H9 (cell line): ENCODE measurements at regions not wholly inside any gene's neighbourhood (a gene's known extent, or its start where the extent isn't known, plus 50 kb on each side); places are given as distances from the start of the nearest gene placed in this dataset.

ENCODE experiments used
- DNase-seq: peaks from one replicate; pipeline ENCODE4 v3.0.0-alpha.2; 2017
- H2AFZ ChIP-seq: one replicate; pipeline ENCODE4 v1.6.1; 2013; ENCODE audit warnings: mild to moderate bottlenecking, low read length, control low read depth, moderate library complexity
- H2AK5ac ChIP-seq: 2 replicates; pipeline ENCODE4 v1.6.1; 2013; ENCODE audit warnings: low read length, control low read depth, mixed read lengths; ENCODE audit not compliant: insufficient read length
- H2BK120ac ChIP-seq: one replicate; pipeline ENCODE4 v1.6.1; 2013; ENCODE audit warnings: low read depth, mild to moderate bottlenecking, low read length, control low read depth, inconsistent platforms; ENCODE audit not compliant: poor library complexity, severe bottlenecking
- H2BK12ac ChIP-seq: 2 replicates; pipeline ENCODE4 v1.6.1; 2013; ENCODE audit warnings: low read length, control low read depth, mixed read lengths, low read depth; ENCODE audit not compliant: insufficient read length
- H2BK15ac ChIP-seq: 2 replicates; pipeline ENCODE4 v1.6.1; 2013; ENCODE audit warnings: low read depth, low read length, control low read depth
- H2BK20ac ChIP-seq: one replicate; pipeline ENCODE4 v1.6.1; 2013; ENCODE audit warnings: low read depth, mild to moderate bottlenecking, low read length, control low read depth, inconsistent platforms; ENCODE audit not compliant: poor library complexity, severe bottlenecking
- H2BK5ac ChIP-seq: 2 replicates; pipeline ENCODE4 v1.6.1; 2013; ENCODE audit warnings: low read length, control low read depth, mixed read lengths; ENCODE audit not compliant: insufficient read length
- H3K14ac ChIP-seq: 2 replicates; pipeline ENCODE4 v1.6.1; 2013; ENCODE audit warnings: low read length, control low read depth; ENCODE audit not compliant: insufficient read depth
- H3K18ac ChIP-seq: 2 replicates; pipeline ENCODE4 v1.6.1; 2013; ENCODE audit warnings: low read depth, mild to moderate bottlenecking, mixed read lengths, low read length, control low read depth; ENCODE audit not compliant: insufficient read length
- H3K23ac ChIP-seq: 2 replicates; pipeline ENCODE4 v1.6.1; 2013; ENCODE audit warnings: low read length, control low read depth, mixed read lengths, low read depth; ENCODE audit not compliant: insufficient read length
- H3K23me2 ChIP-seq: 2 replicates; pipeline ENCODE4 v1.6.1; 2013; ENCODE audit warnings: low read depth, mild to moderate bottlenecking, mixed read lengths, low read length, control low read depth; ENCODE audit not compliant: insufficient read length, poor library complexity, severe bottlenecking
- H3K27ac ChIP-seq: 2 replicates; pipeline ENCODE4 v1.5.1; 2013; ENCODE audit warnings: low read length, control low read depth, mixed read lengths, low read depth; ENCODE audit not compliant: insufficient read length
- H3K27me3 ChIP-seq: 2 replicates; pipeline ENCODE4 v1.6.1; 2013; ENCODE audit warnings: low read length, control low read depth, inconsistent platforms; ENCODE audit not compliant: insufficient read depth
- H3K4ac ChIP-seq: 2 replicates; pipeline ENCODE4 v1.6.1; 2013; ENCODE audit warnings: low read depth, mild to moderate bottlenecking, control low read depth, inconsistent platforms, low read length, moderate library complexity
- H3K4me1 ChIP-seq: 2 replicates; pipeline ENCODE4 v1.6.1; 2013; ENCODE audit warnings: low read length, control low read depth, inconsistent platforms; ENCODE audit not compliant: insufficient read depth
- H3K4me2 ChIP-seq: 2 replicates; pipeline ENCODE4 v1.6.1; 2013; ENCODE audit warnings: low read length, control low read depth, mixed read lengths; ENCODE audit not compliant: insufficient read length, insufficient read depth
- H3K56ac ChIP-seq: 2 replicates; pipeline ENCODE4 v1.6.1; 2013; ENCODE audit warnings: low read depth, mild to moderate bottlenecking, mixed read lengths, low read length, control low read depth; ENCODE audit not compliant: insufficient read length
- H3K79me1 ChIP-seq: 2 replicates; pipeline ENCODE4 v1.6.1; 2013; ENCODE audit warnings: low read depth, mild to moderate bottlenecking, moderate library complexity, low read length, control low read depth, inconsistent platforms; ENCODE audit not compliant: insufficient read depth, poor library complexity, severe bottlenecking
- H3K79me2 ChIP-seq: 2 replicates; pipeline ENCODE4 v1.6.1; 2013; ENCODE audit warnings: low read length, control low read depth, inconsistent platforms; ENCODE audit not compliant: insufficient read depth
- H3K9ac ChIP-seq: 2 replicates; pipeline ENCODE4 v1.6.1; 2013; ENCODE audit warnings: low read length, control low read depth, mixed read lengths; ENCODE audit not compliant: insufficient read length; ENCODE audit errors: extremely low read depth
- H3K9me3 ChIP-seq: one replicate; pipeline ENCODE4 v1.6.1; 2013; ENCODE audit warnings: low read depth, low read length, inconsistent platforms; ENCODE audit not compliant: control insufficient read depth
- H3T11ph ChIP-seq: one replicate; pipeline ENCODE4 v1.6.1; 2013; ENCODE audit warnings: mild to moderate bottlenecking, low read length, control low read depth, inconsistent platforms
- H4K20me1 ChIP-seq: one replicate; pipeline ENCODE4 v1.6.1; 2013; ENCODE audit not compliant: control insufficient read depth, insufficient read length, insufficient read depth
- H4K5ac ChIP-seq: 2 replicates; pipeline ENCODE4 v1.6.1; 2013; ENCODE audit warnings: low read depth, mild to moderate bottlenecking, mixed read lengths, low read length, control low read depth; ENCODE audit not compliant: insufficient read length
- H4K8ac ChIP-seq: replicated peaks from 2 replicates; pipeline ENCODE4 v1.6.1; 2013; ENCODE audit warnings: low read length, control low read depth, mixed read lengths, low read depth; ENCODE audit not compliant: insufficient read length
- H4K91ac ChIP-seq: 2 replicates; pipeline ENCODE4 v1.6.1; 2013; ENCODE audit warnings: low read depth, mild to moderate bottlenecking, moderate library complexity, mixed read lengths, low read length, control low read depth; ENCODE audit not compliant: insufficient read length
- H3K27ac Mint-ChIP-seq, 3 experiments: 2 replicates in 2 of 3; 3 replicates in 1 of 3; pipeline ENCODE4 v1.8.0; 2020 to 2021; ENCODE audit warnings: mixed read lengths in 3 of 3, mild to moderate bottlenecking in 1 of 3, moderate library complexity in 1 of 3
- H3K27me3 Mint-ChIP-seq: 2 replicates; pipeline ENCODE4 v1.8.0; 2021; ENCODE audit warnings: low read depth, mild to moderate bottlenecking, moderate library complexity, mixed read lengths
- H3K36me3 Mint-ChIP-seq, 3 experiments: 2 replicates in 2 of 3; 3 replicates in 1 of 3; pipeline ENCODE4 v1.8.0; 2020 to 2021; ENCODE audit warnings: low read depth in 3 of 3, mixed read lengths in 3 of 3; ENCODE audit not compliant: insufficient read depth in 1 of 3
- H3K4me1 Mint-ChIP-seq, 2 experiments: 2 replicates each; pipeline ENCODE4 v1.8.0; 2020; ENCODE audit warnings: mixed read lengths in 2 of 2
- H3K4me3 Mint-ChIP-seq, 2 experiments: 2 replicates in 1 of 2; 3 replicates in 1 of 2; pipeline ENCODE4 v1.8.0; 2020 to 2021; ENCODE audit warnings: mild to moderate bottlenecking in 2 of 2, mixed read lengths in 2 of 2, moderate library complexity in 1 of 2
- H3K9me3 Mint-ChIP-seq, 2 experiments: 2 replicates in 1 of 2; 3 replicates in 1 of 2; pipeline ENCODE4 v1.8.0; 2020; ENCODE audit warnings: mild to moderate bottlenecking in 2 of 2, mixed read lengths in 2 of 2, moderate library complexity in 1 of 2
- WGBS: extraction: QIAGEN DNeasy Blood & Tissue Kit; methylation state at CpG from one replicate; pipeline ENCODE4 v1.1.7; 2013; ENCODE audit warnings: missing lambda C conversion rate, low lambda C conversion rate, mixed read lengths; ENCODE audit not compliant: insufficient read length; ENCODE audit errors: extremely low coverage; 5-methylcytosine and 5-hydroxymethylcytosine counted together
- TF ChIP-seq, protein P1 (sequence below): fragments of 200-600 bp; sonication (generic); conservative IDR thresholded peaks from 3 replicates; pipeline ENCODE4 v1.8.0; 2021; ENCODE audit warnings: antibody characterized with exemption, mild to moderate bottlenecking

DNA sequence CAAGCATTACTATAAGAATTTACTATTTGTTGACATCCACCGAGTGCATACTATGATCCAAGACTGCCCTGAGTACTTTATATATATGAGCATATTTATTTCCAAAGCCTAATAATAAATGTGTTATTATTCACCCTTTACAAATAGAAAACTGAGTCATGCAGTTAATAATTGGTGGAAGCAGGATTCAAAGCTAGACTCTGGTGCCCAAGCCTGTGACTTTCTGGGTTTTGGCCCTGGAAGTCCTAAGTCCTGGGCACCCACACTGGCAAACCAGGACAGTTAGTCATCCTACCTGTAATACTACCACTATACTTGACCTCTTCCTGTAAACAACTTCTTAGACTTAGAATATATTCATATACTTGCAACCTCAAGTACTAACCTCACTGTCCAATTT is 257.4 kb upstream of the IRX5 start:
- H3K4me1 Mint-ChIP-seq = no peaks in the 10 kb centered on the region
- H3K18ac ChIP-seq = no peak overlapping the region
- no peak overlapping the region for H2BK20ac ChIP-seq

More for the DNA sequence above, 257.4 kb upstream of the IRX5 start:
- Histone ChIP-seq H4K20me1 (no peaks in the 10 kb centered on the region), H3K4ac (no peak overlapping the region), H3K56ac (no peak overlapping the region), H4K91ac (no peak overlapping the region), H2BK12ac (no peak overlapping the region), H3K4me1 (no peaks in the 10 kb centered on the region), H2AK5ac (no peak overlapping the region), H3K4me2 (no peak overlapping the region), H3K27ac (no peak overlapping the region), H3K27me3 (no peaks in the 10 kb centered on the region), H3K79me1 (no peaks in the 10 kb centered on the region), H4K8ac (no peak overlapping the region), H2BK5ac (no peak overlapping the region), H2BK15ac (no peak overlapping the region), H3K9ac (no peak overlapping the region), H2AFZ (no peak overlapping the region), H4K5ac (no peak overlapping the region), H2BK120ac (no peak overlapping the region), H3K79me2 (no peaks in the 10 kb centered on the region), H3K14ac (no peak overlapping the region), H3K23me2 (no peaks in the 10 kb centered on the region), H3T11ph (no peak overlapping the region), H3K23ac (no peak overlapping the region), H3K9me3 (no peaks in the 10 kb centered on the region)
- Mint-ChIP-seq H3K36me3 (peaks cover 0 to 5% (median 4%) of the 10 kb centered on the region in 3 experiments; a peak in 3 of 7 replicates), H3K9me3 (peaks cover 4% of the 10 kb centered on the region in 2 experiments; a peak in 3 of 5 replicates), H3K27ac (no peak overlapping the region), H3K27me3 (no peaks in the 10 kb centered on the region; the same call in 1 of the 2 replicates), H3K4me3 (no peak overlapping the region)
- TF ChIP-seq, protein P1, sequence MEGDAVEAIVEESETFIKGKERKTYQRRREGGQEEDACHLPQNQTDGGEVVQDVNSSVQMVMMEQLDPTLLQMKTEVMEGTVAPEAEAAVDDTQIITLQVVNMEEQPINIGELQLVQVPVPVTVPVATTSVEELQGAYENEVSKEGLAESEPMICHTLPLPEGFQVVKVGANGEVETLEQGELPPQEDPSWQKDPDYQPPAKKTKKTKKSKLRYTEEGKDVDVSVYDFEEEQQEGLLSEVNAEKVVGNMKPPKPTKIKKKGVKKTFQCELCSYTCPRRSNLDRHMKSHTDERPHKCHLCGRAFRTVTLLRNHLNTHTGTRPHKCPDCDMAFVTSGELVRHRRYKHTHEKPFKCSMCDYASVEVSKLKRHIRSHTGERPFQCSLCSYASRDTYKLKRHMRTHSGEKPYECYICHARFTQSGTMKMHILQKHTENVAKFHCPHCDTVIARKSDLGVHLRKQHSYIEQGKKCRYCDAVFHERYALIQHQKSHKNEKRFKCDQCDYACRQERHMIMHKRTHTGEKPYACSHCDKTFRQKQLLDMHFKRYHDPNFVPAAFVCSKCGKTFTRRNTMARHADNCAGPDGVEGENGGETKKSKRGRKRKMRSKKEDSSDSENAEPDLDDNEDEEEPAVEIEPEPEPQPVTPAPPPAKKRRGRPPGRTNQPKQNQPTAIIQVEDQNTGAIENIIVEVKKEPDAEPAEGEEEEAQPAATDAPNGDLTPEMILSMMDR = no peak
- no CpG with 5 or more reads among the region's 1 CpG for WGBS
- DNase-seq = no peak
